Fibroblast of lung (primary cell): ENCODE measurements at regions not wholly inside any gene's neighbourhood (a gene's known extent, or its start where the extent isn't known, plus 50 kb on each side); places are given as distances from the start of the nearest gene placed in this dataset.
A peak's percentile ranks its signal among the peaks of the same experiment; 100 is the strongest.

Experiments used
- DNase-seq, 2 donors: peaks; one replicate each; pipeline versions ENCODE4 v3.0.0 to v3.0.0-alpha.2; 2010; ENCODE audit warnings: low read depth in 2 of 2
- H2AFZ ChIP-seq: 2 replicates; pipeline ENCODE4 v1.5.1; 2012; ENCODE audit warnings: low read length, control low read depth, inconsistent platforms
- H3K27ac ChIP-seq: 2 replicates; pipeline ENCODE4 v1.5.1; 2011; ENCODE audit warnings: low read length, control low read depth; ENCODE audit not compliant: insufficient read depth
- H3K27me3 ChIP-seq: 2 replicates; pipeline ENCODE4 v1.5.1; 2011; ENCODE audit warnings: mild to moderate bottlenecking, low read length; ENCODE audit not compliant: control insufficient read depth, insufficient read depth
- H3K36me3 ChIP-seq: 2 replicates; pipeline ENCODE4 v1.5.1; 2011; ENCODE audit warnings: low read length; ENCODE audit not compliant: control insufficient read depth, insufficient read depth
- H3K4me1 ChIP-seq: 2 replicates; pipeline ENCODE4 v1.5.1; 2011; ENCODE audit warnings: low read length; ENCODE audit not compliant: control insufficient read depth, insufficient read depth; ENCODE audit errors: extremely low read depth
- H3K4me2 ChIP-seq: 2 replicates; pipeline ENCODE4 v1.5.1; 2011; ENCODE audit warnings: low read length, control low read depth; ENCODE audit not compliant: insufficient read depth; ENCODE audit errors: extremely low read depth
- H3K4me3 ChIP-seq, 4 experiments: fragments of 200-600 bp in 1 of 4; sonication (generic) in 1 of 4; replicated peaks in 1 of 4; 2 replicates each; pipeline ENCODE4 v1.5.1; 2011 to 2016; ENCODE audit warnings: low read length in 4 of 4, low read depth in 3 of 4, mild to moderate bottlenecking in 3 of 4, control low read depth in 2 of 4, inconsistent platforms in 1 of 4, mixed read lengths in 1 of 4; ENCODE audit not compliant: insufficient read depth in 1 of 4; ENCODE audit errors: control extremely low read depth in 1 of 4
- H3K79me2 ChIP-seq: 2 replicates; pipeline ENCODE4 v1.5.1; 2012; ENCODE audit warnings: mild to moderate bottlenecking, low read length, inconsistent platforms; ENCODE audit not compliant: control insufficient read depth, insufficient read depth
- H3K9ac ChIP-seq: 2 replicates; pipeline ENCODE4 v1.5.1; 2011; ENCODE audit warnings: mild to moderate bottlenecking, low read length, control low read depth; ENCODE audit not compliant: insufficient read depth
- H3K9me3 ChIP-seq: 2 replicates; pipeline ENCODE4 v1.5.1; 2012; ENCODE audit warnings: low read depth, low read length; ENCODE audit not compliant: control insufficient read depth, insufficient read depth
- H4K20me1 ChIP-seq: 2 replicates; pipeline ENCODE4 v1.5.1; 2011; ENCODE audit warnings: low read length; ENCODE audit not compliant: control insufficient read depth, insufficient read depth; ENCODE audit errors: extremely low read depth
- CTCF ChIP-seq, 2 donors: IDR thresholded peaks in 1 of 2; conservative IDR thresholded peaks in 1 of 2; 1 replicate in 1 of 2; 2 replicates in 1 of 2; pipeline ENCODE4 v1.5.1; 2011 to 2012; ENCODE audit warnings: low read length in 2 of 2, control low read depth in 1 of 2, inconsistent platforms in 1 of 2, low read depth in 1 of 2, mild to moderate bottlenecking in 1 of 2
- EZH2 ChIP-seq: IDR thresholded peaks from 2 replicates; pipeline ENCODE4 v1.5.1; 2012; ENCODE audit warnings: low read length, control low read depth, mild to moderate bottlenecking; ENCODE audit errors: missing control alignments

GRCh38 chr5:164377746-164378145 lies 872.3 kb downstream of the MAT2B start:
- peak; percentile 9 to 18 for DNase-seq

GRCh38 chr5:164383662-164384061 lies 878.2 kb downstream of the MAT2B start:
- no peak for TF ChIP-seq CTCF (conservative IDR thresholded peaks at IDR 0.05 in 1 of 2, IDR thresholded peaks at IDR 0.05 in 1 of 2; ENCODE audit: low read depth in 1 of 2, low read length in 2 of 2)
- no peak for TF ChIP-seq EZH2
- H3K27ac ChIP-seq = no peak overlapping the region
- no peak for DNase-seq

More at GRCh38 chr5:164377746-164378145, 872.3 kb downstream of the MAT2B start:
- Histone ChIP-seq H3K4me1 (no peaks in the 10 kb centered on the region), H3K9ac (no peak overlapping the region), H3K79me2 (no peaks in the 10 kb centered on the region), H3K27me3 (no peaks in the 10 kb centered on the region), H3K27ac (no peak overlapping the region), H4K20me1 (no peaks in the 10 kb centered on the region), H3K9me3 (no peaks in the 10 kb centered on the region), H3K36me3 (no peaks in the 10 kb centered on the region), H3K4me3 (no peak overlapping the region), H2AFZ (no peak overlapping the region), H3K4me2 (no peak overlapping the region)
- TF ChIP-seq EZH2 = no peak
- no peak for TF ChIP-seq CTCF (conservative IDR thresholded peaks at IDR 0.05 in 1 of 2, IDR thresholded peaks at IDR 0.05 in 1 of 2; ENCODE audit: low read depth in 1 of 2, low read length in 2 of 2)

GRCh38 chr5:164392531-164392930 lies 887.1 kb downstream of the MAT2B start:
- no peaks in the 10 kb centered on the region for H3K27me3 ChIP-seq
- TF ChIP-seq EZH2 (no peak), CTCF (conservative IDR thresholded peaks at IDR 0.05 in 1 of 2, IDR thresholded peaks at IDR 0.05 in 1 of 2; ENCODE audit: low read depth in 1 of 2, low read length in 2 of 2) (no peak)
- no peaks in the 10 kb centered on the region for H3K9me3 ChIP-seq
- no peak overlapping the region for H2AFZ ChIP-seq
- no peaks in the 10 kb centered on the region for H3K36me3 ChIP-seq
- H3K79me2 ChIP-seq = no peaks in the 10 kb centered on the region
- H3K4me1 ChIP-seq = no peaks in the 10 kb centered on the region
- H3K9ac ChIP-seq = no peak overlapping the region
- DNase-seq = peak in 1 of 2 donors; percentile 5
- no peak overlapping the region for H3K4me2 ChIP-seq
- no peaks in the 10 kb centered on the region for H4K20me1 ChIP-seq
- H3K27ac ChIP-seq = no peak overlapping the region
- no peak overlapping the region for H3K4me3 ChIP-seq

More at GRCh38 chr5:164383662-164384061, 878.2 kb downstream of the MAT2B start:
- no peaks in the 10 kb centered on the region for H3K27me3 ChIP-seq
- H3K9ac ChIP-seq = no peak overlapping the region
- H3K4me1 ChIP-seq = no peaks in the 10 kb centered on the region
- no peak overlapping the region for H2AFZ ChIP-seq
- no peaks in the 10 kb centered on the region for H3K79me2 ChIP-seq
- no peak overlapping the region for H3K4me2 ChIP-seq
- H3K4me3 ChIP-seq = no peak overlapping the region
- H4K20me1 ChIP-seq = no peaks in the 10 kb centered on the region
- no peaks in the 10 kb centered on the region for H3K36me3 ChIP-seq
- no peaks in the 10 kb centered on the region for H3K9me3 ChIP-seq
